ENCODE measurements at regions not wholly inside any gene's neighbourhood (a gene's known extent, or its start where the extent isn't known, plus 50 kb on each side); places are given as distances from the start of the nearest gene placed in this dataset.

GRCh38 chr1:234768569-234769283, 158.7 kb upstream of the IRF2BP2 start (continued):
- TF ChIP-seq AFF4 (CRISPR knock-in tag; IDR thresholded peaks at IDR 0.05) (no peak), MYC (CRISPR knock-in tag; IDR thresholded peaks at IDR 0.05; ENCODE audit: borderline replicate concordance) (no peak), HNF4G (IDR thresholded peaks at IDR 0.05; ENCODE audit: borderline replicate concordance, low read depth, low read length) (peak; percentile 45; the same call in 1 of the 2 replicates), HNF4G (CRISPR knock-in tag; IDR thresholded peaks at IDR 0.05; ENCODE audit: borderline replicate concordance, low read depth) (no peak; the same call in 1 of the 2 replicates), DZIP1 (CRISPR knock-in tag; IDR thresholded peaks at IDR 0.05) (no peak), ZNF317 (CRISPR knock-in tag; IDR thresholded peaks at IDR 0.05) (no peak), PAXIP1 (CRISPR knock-in tag; conservative IDR thresholded peaks at IDR 0.05) (peak; percentile 74), SETDB1 (CRISPR knock-in tag; IDR thresholded peaks at IDR 0.05; ENCODE audit: borderline replicate concordance) (no peak), ZNF333 (CRISPR knock-in tag; IDR thresholded peaks at IDR 0.05; ENCODE audit: borderline replicate concordance) (no peak), KLF9 (CRISPR knock-in tag; IDR thresholded peaks at IDR 0.05; ENCODE audit: low read depth) (no peak), ETV5 (CRISPR knock-in tag; IDR thresholded peaks at IDR 0.05; ENCODE audit: borderline replicate concordance) (peak; percentile 36; the same call in 1 of the 2 replicates), SRF (IDR thresholded peaks at IDR 0.05; ENCODE audit: low read depth, low read length) (no peak), MLX (CRISPR knock-in tag; IDR thresholded peaks at IDR 0.05) (no peak; the same call in 1 of the 2 replicates), ZNF468 (CRISPR knock-in tag; IDR thresholded peaks at IDR 0.05) (no peak), ZNF589 (CRISPR knock-in tag; conservative IDR thresholded peaks at IDR 0.05) (peak; percentile 77; the same call in 1 of the 2 replicates), ZSCAN21 (CRISPR knock-in tag; IDR thresholded peaks at IDR 0.05; ENCODE audit: borderline replicate concordance) (no peak; the same call in 1 of the 2 replicates)
